Right kidney (tissue), 1 donor: ENCODE measurements at regions not wholly inside any gene's neighbourhood (a gene's known extent, or its start where the extent isn't known, plus 50 kb on each side); places are given as distances from the start of the nearest gene placed in this dataset.
"Not testable (repeated sequence)": the region's sequence is repeated elsewhere in the genome, so short reads cannot be mapped to it uniquely, and the experiment has no call there.

Source experiments
- DNase-seq: peaks from one replicate; pipeline ENCODE4 v3.0.0-alpha.2; 2016

- DNase-seq, result no peak
These were observed 1016.1 kb downstream of the CDY1 start for GRCh38 chrY:26638063-26638462.

- not testable (repeated sequence) for DNase-seq
These were observed 1023.9 kb downstream of the CDY1 start for GRCh38 chrY:26645856-26646255.

GRCh38 chrY:26648240-26648639, 1026.3 kb downstream of the CDY1 start:
- DNase-seq, result not testable (repeated sequence)

- DNase-seq, result not testable (repeated sequence)
These were observed 1042.3 kb downstream of the CDY1 start for GRCh38 chrY:26664245-26664644.

- not testable (repeated sequence) for DNase-seq
These were observed 1044.8 kb downstream of the CDY1 start for GRCh38 chrY:26666691-26667090.

- not testable (repeated sequence) for DNase-seq
These were observed 1047.3 kb downstream of the CDY1 start for GRCh38 chrY:26669243-26669642.

GRCh38 chrY:26670360-26670871, 1048.5 kb downstream of the CDY1 start:
- peak; percentile 1 for DNase-seq

GRCh38 chrY:26670881-26671879, 1049.3 kb downstream of the CDY1 start:
- peak; percentile 2 for DNase-seq
